Endothelial cell (in vitro differentiated cells): ENCODE measurements at regions not wholly inside any gene's neighbourhood (a gene's known extent, or its start where the extent isn't known, plus 50 kb on each side); places are given as distances from the start of the nearest gene placed in this dataset.

Experiments
- DNase-seq: peaks from one replicate; pipeline ENCODE4 v3.0.0; 2021; ENCODE audit warnings: low spot score
- H3K27ac Mint-ChIP-seq: one replicate; pipeline ENCODE4 v1.8.0; 2021; ENCODE audit warnings: mixed read lengths, inconsistent platforms; ENCODE audit not compliant: unreplicated experiment
- H3K27me3 Mint-ChIP-seq: one replicate; pipeline ENCODE4 v1.8.0; 2021; ENCODE audit warnings: mild to moderate bottlenecking, moderate library complexity, mixed read lengths, inconsistent platforms; ENCODE audit not compliant: unreplicated experiment
- H3K36me3 Mint-ChIP-seq: one replicate; pipeline ENCODE4 v1.8.0; 2021; ENCODE audit warnings: mild to moderate bottlenecking, low read depth, mixed read lengths, inconsistent platforms; ENCODE audit not compliant: unreplicated experiment
- H3K4me1 Mint-ChIP-seq: one replicate; pipeline ENCODE4 v1.8.0; 2021; ENCODE audit warnings: mild to moderate bottlenecking, mixed read lengths, inconsistent platforms; ENCODE audit not compliant: unreplicated experiment
- H3K4me3 Mint-ChIP-seq: one replicate; pipeline ENCODE4 v1.8.0; 2021; ENCODE audit warnings: mild to moderate bottlenecking, mixed read lengths, inconsistent platforms; ENCODE audit not compliant: unreplicated experiment
- H3K9me3 Mint-ChIP-seq: one replicate; pipeline ENCODE4 v1.8.0; 2021; ENCODE audit warnings: mixed read lengths, inconsistent platforms; ENCODE audit not compliant: unreplicated experiment
- CTCF ChIP-seq: fragments of 200-600 bp; sonication (generic); IDR thresholded peaks from one replicate; pipeline ENCODE4 v1.5.0; 2021; ENCODE audit warnings: antibody characterized with exemption; ENCODE audit not compliant: unreplicated experiment

DNA sequence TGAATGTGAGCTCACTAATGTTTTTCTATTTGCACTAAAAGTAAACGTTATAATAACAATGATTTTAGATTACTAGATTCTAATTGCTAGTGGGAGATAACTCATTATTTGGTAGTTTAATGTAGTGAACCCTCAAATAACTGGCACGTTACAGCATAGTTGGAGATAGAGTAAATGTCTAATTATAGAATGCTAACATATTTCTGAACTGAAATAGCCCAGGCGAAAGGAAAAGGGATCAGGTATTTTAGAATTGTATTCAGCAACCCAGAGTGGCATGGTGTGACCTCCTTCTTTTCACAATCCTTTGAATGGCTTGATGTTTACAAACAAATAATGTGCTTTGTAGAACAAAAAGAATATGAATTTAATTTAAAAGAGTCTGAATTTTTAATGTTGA, 1221.2 kb downstream of the CDH8 start:
- H3K36me3 Mint-ChIP-seq = no peaks in the 10 kb centered on the region
- H3K4me3 Mint-ChIP-seq = no peak overlapping the region
- no peaks in the 10 kb centered on the region for H3K4me1 Mint-ChIP-seq
- no peak overlapping the region for H3K27ac Mint-ChIP-seq
- DNase-seq = no peak
- H3K27me3 Mint-ChIP-seq = no peaks in the 10 kb centered on the region
- H3K9me3 Mint-ChIP-seq = no peaks in the 10 kb centered on the region
- no peak for TF ChIP-seq CTCF

GRCh38 chr16:60811657-60812056, 1224.6 kb downstream of the CDH8 start:
- no peak for DNase-seq
- peaks cover 3% of the 10 kb centered on the region for H3K4me1 Mint-ChIP-seq
- H3K9me3 Mint-ChIP-seq = no peaks in the 10 kb centered on the region
- no peaks in the 10 kb centered on the region for H3K36me3 Mint-ChIP-seq
- H3K4me3 Mint-ChIP-seq = no peak overlapping the region
- H3K27me3 Mint-ChIP-seq = peaks cover 1% of the 10 kb centered on the region
- no peak for TF ChIP-seq CTCF
- no peak overlapping the region for H3K27ac Mint-ChIP-seq

- DNase-seq = no peak
- H3K36me3 Mint-ChIP-seq = no peaks in the 10 kb centered on the region
- no peak overlapping the region for H3K27ac Mint-ChIP-seq
- H3K4me1 Mint-ChIP-seq = peaks cover 3% of the 10 kb centered on the region
- peaks cover 1% of the 10 kb centered on the region for H3K27me3 Mint-ChIP-seq
- TF ChIP-seq CTCF = no peak
- H3K9me3 Mint-ChIP-seq = no peaks in the 10 kb centered on the region
- H3K4me3 Mint-ChIP-seq = no peak overlapping the region
Measured at GRCh38 chr16:60811051-60811608, 1225.1 kb downstream of the CDH8 start.

DNA sequence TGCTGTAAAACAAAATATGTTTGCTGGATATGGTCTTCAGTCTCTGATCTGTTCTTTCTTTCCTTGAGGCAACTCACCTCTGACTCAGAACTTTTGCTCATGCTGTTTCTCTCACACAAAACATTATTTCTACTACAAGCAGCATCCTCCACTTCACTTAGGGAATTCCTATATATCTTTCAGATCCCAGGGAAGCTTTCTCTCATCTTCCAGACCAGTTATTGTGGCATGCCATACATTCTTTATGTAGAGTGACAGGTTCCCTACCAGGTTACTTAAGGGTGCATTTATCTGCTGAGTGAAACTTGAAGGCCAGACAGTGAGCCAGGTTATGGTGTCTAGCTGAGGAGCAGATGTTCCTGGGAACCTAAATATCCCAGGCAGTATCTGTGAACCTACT, 1226.0 kb downstream of the CDH8 start:
- TF ChIP-seq CTCF = no peak
- Mint-ChIP-seq H3K4me3 (no peak overlapping the region), H3K27me3 (peaks cover 1% of the 10 kb centered on the region), H3K4me1 (peaks cover 3% of the 10 kb centered on the region), H3K36me3 (no peaks in the 10 kb centered on the region), H3K9me3 (no peaks in the 10 kb centered on the region), H3K27ac (no peak overlapping the region)
- DNase-seq = no peak

DNA sequence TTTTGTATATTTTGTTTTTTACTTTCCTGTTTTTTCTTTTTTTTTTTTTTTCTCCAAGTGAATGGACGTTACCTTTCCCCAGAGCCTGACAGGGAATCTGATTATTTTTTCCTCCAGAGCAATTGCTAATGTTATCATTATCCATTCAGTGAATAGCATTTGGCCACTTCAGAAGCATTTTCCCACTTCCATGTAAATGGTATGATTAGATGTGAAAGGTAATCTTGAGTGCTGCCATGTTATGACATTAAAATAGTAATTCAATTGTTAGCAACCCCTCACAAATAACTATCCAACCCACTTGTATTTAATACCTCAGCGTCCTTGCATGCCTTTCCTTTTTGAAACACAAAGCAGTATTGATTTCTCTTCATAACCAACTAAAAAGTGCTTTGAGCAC, 1243.8 kb downstream of the CDH8 start:
- no peak for TF ChIP-seq CTCF
- Mint-ChIP-seq H3K27me3 (no peaks in the 10 kb centered on the region), H3K36me3 (no peaks in the 10 kb centered on the region), H3K27ac (no peak overlapping the region), H3K9me3 (no peaks in the 10 kb centered on the region), H3K4me1 (no peaks in the 10 kb centered on the region), H3K4me3 (no peak overlapping the region)
- DNase-seq = no peak
